Cerebellar cortex (tissue), 1 donor: ENCODE measurements at regions not wholly inside any gene's neighbourhood (a gene's known extent, or its start where the extent isn't known, plus 50 kb on each side); places are given as distances from the start of the nearest gene placed in this dataset.
"Not testable (repeated sequence)": the region's sequence is repeated elsewhere in the genome, so short reads cannot be mapped to it uniquely, and the experiment has no call there.

Experiments used
- DNase-seq: peaks from one replicate; pipeline ENCODE4 v3.0.0-alpha.2; 2015; ENCODE audit warnings: low spot score

GRCh38 chr12:23083267-23083666 is 458.3 kb downstream of the ETNK1 start:
- DNase-seq, result no peak

- DNase-seq, result no peak
Measured at GRCh38 chr12:23084236-23084995, 459.4 kb downstream of the ETNK1 start.

- no peak for DNase-seq
Measured at GRCh38 chr12:23088594-23088993, 463.6 kb downstream of the ETNK1 start.

GRCh38 chr12:23093488-23093887 is 468.5 kb downstream of the ETNK1 start:
- DNase-seq, result no peak

GRCh38 chr12:23096321-23096720 is 471.4 kb downstream of the ETNK1 start:
- no peak for DNase-seq

GRCh38 chr12:23098110-23098509 is 473.1 kb downstream of the ETNK1 start:
- DNase-seq, result no peak

- no peak for DNase-seq
Measured at GRCh38 chr12:23098517-23098916, 473.5 kb downstream of the ETNK1 start.

- no peak for DNase-seq
Measured at GRCh38 chr12:23099104-23099503, 474.1 kb downstream of the ETNK1 start.

- DNase-seq, result no peak
Measured at GRCh38 chr12:23099604-23100003, 474.6 kb downstream of the ETNK1 start.

- no peak for DNase-seq
Measured at GRCh38 chr12:23108957-23109356, 484.0 kb downstream of the ETNK1 start.

- DNase-seq, result no peak
Measured at GRCh38 chr12:23113781-23114180, 488.8 kb downstream of the ETNK1 start.

GRCh38 chr12:23115984-23116383 is 491.0 kb downstream of the ETNK1 start:
- DNase-seq, result no peak

GRCh38 chr12:23126794-23127193 is 501.8 kb downstream of the ETNK1 start:
- no peak for DNase-seq

- no peak for DNase-seq
Measured at GRCh38 chr12:23127701-23128100, 502.7 kb downstream of the ETNK1 start.

- no peak for DNase-seq
Measured at GRCh38 chr12:23128462-23128861, 503.5 kb downstream of the ETNK1 start.

GRCh38 chr12:23132357-23132756 is 507.4 kb downstream of the ETNK1 start:
- no peak for DNase-seq

- DNase-seq, result no peak
Measured at GRCh38 chr12:23133471-23133870, 508.5 kb downstream of the ETNK1 start.

GRCh38 chr12:23139026-23139425 is 514.1 kb downstream of the ETNK1 start:
- no peak for DNase-seq

GRCh38 chr12:23140710-23141109 is 515.7 kb downstream of the ETNK1 start:
- no peak for DNase-seq

- DNase-seq, result no peak
Measured at GRCh38 chr12:23141335-23141734, 516.4 kb downstream of the ETNK1 start.

- not testable (repeated sequence) for DNase-seq
Measured at GRCh38 chr12:23146070-23146469, 521.1 kb downstream of the ETNK1 start.

GRCh38 chr12:23168459-23168858 is 543.5 kb downstream of the ETNK1 start:
- no peak for DNase-seq

GRCh38 chr12:23169012-23169695 is 544.2 kb downstream of the ETNK1 start:
- no peak for DNase-seq

GRCh38 chr12:23169696-23170013 is 544.7 kb downstream of the ETNK1 start:
- no peak for DNase-seq
